ENCODE measurements at regions not wholly inside any gene's neighbourhood (a gene's known extent, or its start where the extent isn't known, plus 50 kb on each side); places are given as distances from the start of the nearest gene placed in this dataset.

GRCh38 chr5:105782501-105782900, 1888.2 kb downstream of the EFNA5 start:
- no peak overlapping the region for H3K4me3 ChIP-seq
- intact Hi-C loops (cut with DNase I), result no loop called here
- no peaks in the 10 kb centered on the region for H3K36me3 ChIP-seq
- H3K27me3 ChIP-seq, result no peaks in the 10 kb centered on the region
- 71 to 75% methylated on average over 2 of the region's 2 CpGs for WGBS, 2 donors
- ATAC-seq (no peak), DNase-seq (no peak)
- TF ChIP-seq, protein P1, sequence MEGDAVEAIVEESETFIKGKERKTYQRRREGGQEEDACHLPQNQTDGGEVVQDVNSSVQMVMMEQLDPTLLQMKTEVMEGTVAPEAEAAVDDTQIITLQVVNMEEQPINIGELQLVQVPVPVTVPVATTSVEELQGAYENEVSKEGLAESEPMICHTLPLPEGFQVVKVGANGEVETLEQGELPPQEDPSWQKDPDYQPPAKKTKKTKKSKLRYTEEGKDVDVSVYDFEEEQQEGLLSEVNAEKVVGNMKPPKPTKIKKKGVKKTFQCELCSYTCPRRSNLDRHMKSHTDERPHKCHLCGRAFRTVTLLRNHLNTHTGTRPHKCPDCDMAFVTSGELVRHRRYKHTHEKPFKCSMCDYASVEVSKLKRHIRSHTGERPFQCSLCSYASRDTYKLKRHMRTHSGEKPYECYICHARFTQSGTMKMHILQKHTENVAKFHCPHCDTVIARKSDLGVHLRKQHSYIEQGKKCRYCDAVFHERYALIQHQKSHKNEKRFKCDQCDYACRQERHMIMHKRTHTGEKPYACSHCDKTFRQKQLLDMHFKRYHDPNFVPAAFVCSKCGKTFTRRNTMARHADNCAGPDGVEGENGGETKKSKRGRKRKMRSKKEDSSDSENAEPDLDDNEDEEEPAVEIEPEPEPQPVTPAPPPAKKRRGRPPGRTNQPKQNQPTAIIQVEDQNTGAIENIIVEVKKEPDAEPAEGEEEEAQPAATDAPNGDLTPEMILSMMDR (IDR thresholded peaks at IDR 0.05), result no peak
- no peaks in the 10 kb centered on the region for H3K9me3 ChIP-seq
- no peak overlapping the region for H3K27ac ChIP-seq
- H3K4me1 ChIP-seq, result no peaks in the 10 kb centered on the region

DNA sequence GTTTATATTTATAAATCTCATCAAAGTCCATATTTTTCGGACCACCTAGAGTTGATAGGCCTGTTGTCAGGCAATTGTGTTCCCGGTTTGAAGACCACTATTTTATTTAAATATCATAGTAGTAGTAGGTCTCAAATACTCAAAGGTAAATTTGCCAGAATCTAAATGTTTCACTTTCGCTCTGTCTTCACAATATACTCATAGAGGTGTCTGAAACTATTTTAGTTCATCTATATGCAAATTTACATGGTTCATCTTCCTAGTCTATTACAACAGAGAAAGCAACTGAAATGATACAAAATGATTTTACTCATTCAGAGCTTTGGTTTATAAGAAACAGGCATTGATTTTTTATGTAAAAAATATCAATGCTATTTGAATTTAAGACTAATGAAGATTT, 1897.5 kb downstream of the EFNA5 start:
- no peak overlapping the region for H3K4me3 ChIP-seq
- no peaks in the 10 kb centered on the region for H3K36me3 ChIP-seq
- no peak for DNase-seq
- H3K9me3 ChIP-seq, result peaks cover 0 to 1% (median 0%) of the 10 kb centered on the region in 11 donors
- 75 to 86% methylated on average over 3 of the region's 3 CpGs for WGBS, 2 donors
- H3K4me1 ChIP-seq, result no peaks in the 10 kb centered on the region
- ATAC-seq, result no peak
- intact Hi-C loops (cut with DNase I), result no loop called here
- H3K27ac ChIP-seq, result no peak overlapping the region
- no peaks in the 10 kb centered on the region for H3K27me3 ChIP-seq
- TF ChIP-seq, protein P1 (IDR thresholded peaks at IDR 0.05), result no peak

DNA sequence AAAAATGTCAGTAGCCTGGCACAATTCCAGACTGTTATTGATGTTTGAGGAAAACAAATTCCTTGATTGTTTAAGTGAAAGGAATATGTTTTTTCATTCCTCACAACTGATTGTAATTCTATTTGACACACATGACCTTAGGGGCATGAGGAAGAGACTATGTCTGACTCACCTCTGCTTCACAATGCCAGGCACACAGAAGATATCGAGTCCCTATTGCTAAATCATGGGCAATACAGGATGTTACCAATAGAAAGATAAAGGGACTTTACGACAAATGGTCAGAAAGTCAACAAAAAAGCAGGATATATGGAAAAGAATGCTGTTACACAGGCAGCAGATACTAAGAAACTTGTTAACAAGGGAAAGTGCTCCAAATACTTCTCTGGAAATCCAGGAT, 1903.5 kb downstream of the EFNA5 start:
- H3K27me3 ChIP-seq, result no peaks in the 10 kb centered on the region
- no peaks in the 10 kb centered on the region for H3K4me1 ChIP-seq
- peaks cover 0 to 19% (median 0%) of the 10 kb centered on the region in 11 donors for H3K9me3 ChIP-seq
- no peaks in the 10 kb centered on the region for H3K36me3 ChIP-seq
- WGBS, 2 donors, result 59 to 63% methylated on average over 2 of the region's 2 CpGs
- DNase-seq, result no peak
- TF ChIP-seq, protein P1 (IDR thresholded peaks at IDR 0.05), result no peak
- no peak overlapping the region for H3K4me3 ChIP-seq
- intact Hi-C loops (cut with DNase I), result no loop called here
- ATAC-seq, result no peak
- no peak overlapping the region for H3K27ac ChIP-seq

- no peak for DNase-seq
- H3K36me3 ChIP-seq, result no peaks in the 10 kb centered on the region
- H3K4me1 ChIP-seq, result no peaks in the 10 kb centered on the region
- peaks cover 0 to 57% (median 11%) of the 10 kb centered on the region in 11 donors for H3K9me3 ChIP-seq
- intact Hi-C loops (cut with DNase I), result no loop called here
- WGBS, 2 donors, result 51 to 59% methylated on average over 1 of the region's 1 CpG
- no peak overlapping the region for H3K4me3 ChIP-seq
- TF ChIP-seq, protein P1 (IDR thresholded peaks at IDR 0.05), result no peak
- no peaks in the 10 kb centered on the region for H3K27me3 ChIP-seq
- ATAC-seq, result no peak
- no peak overlapping the region for H3K27ac ChIP-seq
Observed at GRCh38 chr5:105762728-105763127, 1908.0 kb downstream of the EFNA5 start.
